Liver (tissue), 9 donors: ENCODE measurements at regions not wholly inside any gene's neighbourhood (a gene's known extent, or its start where the extent isn't known, plus 50 kb on each side); places are given as distances from the start of the nearest gene placed in this dataset. TPM values are rescaled to one million over a fixed set of nuclear protein-coding genes. Genes with fewer than 3 reads are reported as not detected.

ENCODE experiments used
- DNase-seq: peaks from one replicate; pipeline ENCODE4 v3.0.0-alpha.2; 2017; ENCODE audit warnings: low spot score
- H3K27ac ChIP-seq, 2 donors: one replicate each; pipeline ENCODE4 v1.7.0; 2013; ENCODE audit warnings: inconsistent platforms in 2 of 2, low read length in 2 of 2, control low read depth in 1 of 2, low read depth in 1 of 2, mild to moderate bottlenecking in 1 of 2
- H3K27me3 ChIP-seq, 4 donors: one replicate each; pipeline versions ENCODE4 v1.6.1 to v1.7.0; 2013; ENCODE audit warnings: low read length in 3 of 4, inconsistent platforms in 1 of 4, mild to moderate bottlenecking in 1 of 4, moderate library complexity in 1 of 4; ENCODE audit not compliant: control insufficient read depth in 4 of 4, insufficient read depth in 4 of 4
- H3K36me3 ChIP-seq, 4 donors: one replicate each; pipeline versions ENCODE4 v1.6.1 to v1.7.0; 2013; ENCODE audit warnings: low read length in 3 of 4, mild to moderate bottlenecking in 3 of 4, low read depth in 1 of 4, moderate library complexity in 1 of 4; ENCODE audit not compliant: control insufficient read depth in 4 of 4, insufficient read depth in 3 of 4
- H3K4me1 ChIP-seq, 4 donors: one replicate each; pipeline versions ENCODE4 v1.6.1 to v1.7.0; 2013; ENCODE audit warnings: low read length in 3 of 4, mild to moderate bottlenecking in 3 of 4, moderate library complexity in 1 of 4; ENCODE audit not compliant: control insufficient read depth in 4 of 4, insufficient read depth in 4 of 4
- H3K4me3 ChIP-seq, 3 donors: one replicate each; pipeline versions ENCODE4 v1.6.1 to v1.7.0; 2013; ENCODE audit warnings: low read length in 3 of 3, control low read depth in 1 of 3, low read depth in 1 of 3, mild to moderate bottlenecking in 1 of 3
- H3K9ac ChIP-seq, 2 donors: one replicate each; pipeline ENCODE4 v1.7.0; 2013; ENCODE audit warnings: low read length in 2 of 2, mild to moderate bottlenecking in 2 of 2, moderate library complexity in 2 of 2, control low read depth in 1 of 2, low read depth in 1 of 2
- H3K9me3 ChIP-seq, 4 donors: one replicate each; pipeline versions ENCODE4 v1.6.1 to v1.7.0; 2013; ENCODE audit warnings: low read length in 3 of 4; ENCODE audit not compliant: control insufficient read depth in 4 of 4
- ATF3 ChIP-seq: IDR thresholded peaks from 2 replicates; pipeline ENCODE4 v1.6.1; 2016; ENCODE audit warnings: antibody characterized with exemption
- CTCF ChIP-seq: fragments of 150-350 bp; IDR thresholded peaks from 2 replicates; pipeline ENCODE4 v1.5.1; 2017; ENCODE audit warnings: improper control_type of control experiment, low read depth, low read length; ENCODE audit not compliant: missing input control
- EGR1 ChIP-seq, 2 donors: IDR thresholded peaks; 2 replicates each; pipeline ENCODE4 v1.6.1; 2016 to 2018; ENCODE audit warnings: antibody characterized with exemption in 2 of 2, low read depth in 2 of 2
- HNF4A ChIP-seq, 2 donors: conservative IDR thresholded peaks; 2 replicates each; pipeline ENCODE4 v1.6.1; 2016; ENCODE audit warnings: antibody characterized with exemption in 2 of 2, mild to moderate bottlenecking in 2 of 2
- HNF4G ChIP-seq: IDR thresholded peaks from 2 replicates; pipeline ENCODE4 v1.6.1; 2016; ENCODE audit warnings: antibody characterized with exemption
- JUND ChIP-seq, 2 donors: IDR thresholded peaks; 2 replicates each; pipeline ENCODE4 v1.6.1; 2016; ENCODE audit warnings: antibody characterized with exemption in 2 of 2
- RAD21 ChIP-seq, 2 donors: IDR thresholded peaks; 2 replicates each; pipeline ENCODE4 v1.6.1; 2016; ENCODE audit warnings: antibody characterized with exemption in 2 of 2, mild to moderate bottlenecking in 2 of 2
- TAF1 ChIP-seq: conservative IDR thresholded peaks from 2 replicates; pipeline ENCODE4 v1.6.1; 2016; ENCODE audit warnings: antibody characterized with exemption, mild to moderate bottlenecking
- YY1 ChIP-seq: IDR thresholded peaks from 2 replicates; pipeline ENCODE4 v1.6.1; 2016; ENCODE audit warnings: antibody characterized with exemption, mild to moderate bottlenecking
- WGBS: extraction: QIAGEN DNeasy Blood & Tissue Kit; methylation state at CpG from one replicate; pipeline ENCODE4 v1.1.7; 2013; 5-methylcytosine and 5-hydroxymethylcytosine counted together
- small RNA-seq: library from RNA; depleted of rRNA; stranded (forward); fragments of <200 nt; gene quantifications from one replicate; pipeline ENCODE3, GENCODE V24; 2014
- donor health status: healthy.
- donor health status: healthy.
- donor health status: healthy.
- donor health status: healthy.
- donor health status: healthy.

- H3K9me3 ChIP-seq = no peaks in the 10 kb centered on the region
- TF ChIP-seq EGR1 (IDR thresholded peaks at IDR 0.05; ENCODE audit: low read depth in 2 of 2) (no peak), RAD21 (IDR thresholded peaks at IDR 0.05) (peak in 1 of 2 donors; percentile 8), HNF4G (no peak), TAF1 (no peak), ATF3 (no peak)
- DNase-seq = no peak
- no peak overlapping the region for H3K27ac ChIP-seq
- H3K4me1 ChIP-seq = peaks cover 0 to 4% (median under 1%) of the 10 kb centered on the region in 4 donors
- WGBS = 81% methylated on average over 5 of the region's 5 CpGs
- H3K36me3 ChIP-seq = no peaks in the 10 kb centered on the region
- H3K27me3 ChIP-seq = no peaks in the 10 kb centered on the region
- no peak overlapping the region for H3K9ac ChIP-seq
- H3K4me3 ChIP-seq = peak overlapping the region in 1 of 3 donors; percentile 24
These were observed 57.0 kb upstream of the GBA3 start for GRCh38 chr4:22635692-22636091.

GRCh38 chr4:22637306-22637705 lies 55.4 kb upstream of the GBA3 start:
- TF ChIP-seq HNF4A (conservative IDR thresholded peaks at IDR 0.05) = peak in 1 of 2 donors; percentile 33
- TF ChIP-seq YY1 = peak; percentile 67
- no peak for TF ChIP-seq JUND (IDR thresholded peaks at IDR 0.05)
- TF ChIP-seq CTCF = no peak
- no peak overlapping the region for H3K27ac ChIP-seq
- DNase-seq = no peak

More at GRCh38 chr4:22637306-22637705, 55.4 kb upstream of the GBA3 start:
- Histone ChIP-seq H3K27me3 (no peaks in the 10 kb centered on the region), H3K9me3 (no peaks in the 10 kb centered on the region), H3K36me3 (no peaks in the 10 kb centered on the region), H3K4me3 (peak overlapping the region in 1 of 3 donors; percentile 16), H3K9ac (no peak overlapping the region), H3K4me1 (peaks cover 0 to 4% (median under 1%) of the 10 kb centered on the region in 4 donors)
- 59% methylated on average over 4 of the region's 4 CpGs for WGBS

Small RNA genes in the stretch of these regions (small RNA-seq; reads per million reads assigned to genes)
- not detected for gene AC098583.1
